NOMO-1 treated with dmso at 0.1 percent for 144 hours (cell line): ENCODE measurements at regions not wholly inside any gene's neighbourhood (a gene's known extent, or its start where the extent isn't known, plus 50 kb on each side); places are given as distances from the start of the nearest gene placed in this dataset.

ENCODE experiments used
- DNase-seq: peaks from one replicate; lab custom pipeline; 2025; ENCODE audit not compliant: unreplicated experiment; lab: John Stamatoyannopoulos, UW

DNA sequence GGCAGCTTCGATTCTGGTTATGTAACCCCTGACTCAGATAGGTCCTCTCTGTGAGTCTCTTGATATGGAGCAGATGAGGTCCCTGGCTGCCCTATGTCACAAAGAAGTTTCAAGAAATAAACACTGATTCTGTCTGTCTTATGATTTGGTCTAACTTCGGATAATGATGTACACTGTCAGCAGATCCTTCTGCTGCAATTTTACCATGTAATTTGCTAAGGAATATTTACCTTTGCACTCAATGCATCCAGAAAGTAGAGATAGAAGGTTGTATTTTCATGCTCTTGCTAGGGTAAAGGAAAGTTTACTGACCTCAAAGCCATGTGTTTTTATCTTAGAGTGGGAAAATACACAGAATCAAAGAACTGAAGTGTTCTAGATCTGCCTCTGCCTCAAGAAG is 98.2 kb downstream of the KLF5 start:
- no peak for DNase-seq

GRCh38 chr13:73146707-73147106 is 87.9 kb downstream of the KLF5 start:
- DNase-seq, result no peak

DNA sequence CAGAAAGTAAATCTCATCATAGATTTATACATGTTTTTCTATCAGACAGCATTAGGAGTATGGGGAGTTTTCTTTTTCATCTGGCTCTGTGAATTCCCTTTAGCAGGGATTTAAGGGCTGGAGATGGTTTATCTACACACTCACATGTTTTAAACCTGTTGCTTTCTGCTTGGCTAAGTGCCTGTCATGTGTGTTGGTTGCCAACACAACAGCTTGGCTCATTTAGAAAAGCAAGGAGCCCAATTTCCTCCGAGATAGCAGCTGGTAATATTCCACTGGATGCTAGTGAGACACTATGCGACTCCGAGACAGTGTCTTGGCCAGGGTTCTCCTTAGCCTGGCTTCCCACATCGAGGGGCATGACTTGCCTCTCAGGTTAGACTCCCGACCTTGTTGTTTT is 83.3 kb downstream of the KLF5 start:
- DNase-seq, result no peak

- no peak for DNase-seq
Measured at GRCh38 chr13:73141292-73141771, 82.5 kb downstream of the KLF5 start.

DNA sequence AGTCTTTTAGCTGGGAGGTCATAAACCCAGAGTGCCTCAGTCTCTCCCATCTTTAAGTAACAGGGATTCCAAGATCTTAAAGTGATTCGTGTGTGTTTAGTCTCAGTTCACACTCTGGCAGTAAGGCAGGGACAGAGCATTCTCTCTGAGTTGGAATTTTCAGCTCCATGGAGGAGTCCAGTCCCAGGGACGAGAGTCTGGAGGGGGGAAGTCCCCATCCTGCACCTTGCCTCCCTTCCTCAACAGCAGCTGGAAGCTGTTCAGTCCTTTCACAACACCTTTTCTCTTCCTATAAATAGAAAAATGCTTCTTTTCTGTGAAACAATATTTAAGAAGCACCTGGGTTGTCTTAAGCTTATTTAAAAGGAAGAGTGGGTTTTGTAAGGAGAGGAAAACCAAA is 82.0 kb downstream of the KLF5 start:
- DNase-seq, result no peak

DNA sequence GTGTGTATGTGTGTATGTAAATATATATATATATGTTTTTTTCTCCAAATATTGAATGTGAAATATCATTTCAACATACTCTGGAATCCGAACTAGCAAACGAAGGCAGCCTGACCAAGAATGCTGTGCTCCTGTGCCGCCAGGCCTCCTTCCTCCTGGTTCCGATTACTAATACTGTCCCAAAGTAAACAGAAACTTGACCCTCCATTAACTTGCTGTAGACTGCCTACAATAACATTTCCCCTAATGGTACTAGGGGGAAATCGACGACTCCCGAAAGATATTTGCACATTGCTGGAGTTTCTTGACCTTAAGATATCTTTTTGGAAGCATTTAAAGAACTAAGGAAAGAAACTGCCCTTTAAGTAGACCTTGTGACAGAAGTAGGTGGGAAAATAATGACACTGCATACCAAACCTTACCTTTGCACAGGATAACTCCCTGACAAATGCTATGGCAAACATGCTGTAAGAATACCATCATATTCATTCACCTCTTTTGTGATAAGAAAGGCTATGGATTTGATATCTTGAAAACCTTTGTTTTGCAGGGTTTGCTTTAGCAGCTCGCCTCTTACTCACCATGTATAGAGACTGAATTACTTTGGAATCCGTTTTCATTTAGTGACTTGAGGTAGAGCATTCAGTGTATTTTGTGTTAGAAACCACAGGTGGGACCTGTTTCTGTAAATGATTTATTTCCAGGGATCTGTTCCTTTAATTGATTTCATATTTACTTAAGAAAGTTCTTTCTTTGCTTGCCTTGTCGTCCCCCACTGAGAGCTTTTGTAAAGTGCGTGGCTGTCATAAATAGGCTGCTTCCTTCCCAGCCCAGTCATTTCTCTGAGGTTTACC is 80.1 kb downstream of the KLF5 start:
- DNase-seq, result no peak

GRCh38 chr13:73138276-73138637 is 79.5 kb downstream of the KLF5 start:
- no peak for DNase-seq

DNA sequence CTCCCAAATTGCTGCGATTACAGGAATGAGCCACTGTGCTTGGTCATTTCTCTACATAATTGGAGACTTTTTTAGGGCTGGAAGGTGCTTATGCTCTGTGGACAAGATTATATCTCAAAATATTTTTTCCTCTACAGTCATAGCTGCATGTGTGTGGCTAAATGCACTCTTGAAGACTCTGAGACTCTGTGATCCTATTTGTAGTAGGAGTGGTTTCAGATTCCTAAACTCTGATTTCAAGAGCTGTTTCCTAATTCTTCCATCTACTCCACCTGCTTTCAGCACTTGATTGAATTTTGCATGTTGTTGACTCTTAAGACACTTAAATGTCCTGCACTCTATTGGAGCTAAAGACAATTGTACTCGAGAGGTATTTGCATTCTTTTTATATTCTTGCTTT is 78.0 kb downstream of the KLF5 start:
- no peak for DNase-seq

DNA sequence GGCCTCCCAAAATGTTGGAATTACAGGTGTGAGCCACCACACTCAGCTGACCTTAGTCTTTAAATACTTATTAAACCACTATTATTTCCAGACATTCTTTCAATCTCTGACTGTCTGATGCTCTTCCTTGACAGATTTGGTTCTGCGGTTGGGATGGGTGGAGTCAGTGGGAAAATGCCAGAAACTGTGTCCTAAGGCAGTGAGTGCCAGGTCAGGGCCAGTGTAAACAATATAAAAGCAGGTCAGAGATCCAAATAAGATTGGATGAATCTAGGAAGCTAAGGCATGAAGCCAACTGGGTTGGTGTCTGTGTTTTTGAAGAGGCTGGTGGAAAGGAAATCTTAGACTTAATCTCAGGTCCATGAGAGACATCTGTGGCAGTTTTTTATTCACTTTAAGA is 74.7 kb downstream of the KLF5 start:
- no peak for DNase-seq

DNA sequence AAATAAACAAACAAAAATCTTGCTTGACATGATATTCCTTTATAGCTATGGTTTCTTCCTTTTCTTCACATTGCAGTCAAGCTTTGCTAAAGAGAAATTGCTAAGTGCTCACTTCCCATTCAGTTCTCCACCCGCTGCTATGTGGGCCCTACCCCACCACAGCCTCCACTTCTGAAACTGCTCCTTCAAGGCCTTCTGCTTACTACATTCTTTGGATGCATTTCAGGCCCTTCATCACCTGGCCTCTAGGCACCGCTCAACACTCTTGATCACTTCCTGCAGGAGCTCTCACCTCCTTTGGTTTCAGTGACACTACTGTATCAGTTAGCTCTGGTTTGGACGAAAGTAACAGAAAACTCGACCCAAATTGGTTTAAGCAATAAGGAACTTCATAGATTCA is 72.4 kb downstream of the KLF5 start:
- DNase-seq, result no peak

- DNase-seq, result no peak
Measured at GRCh38 chr13:73129023-73129422, 70.2 kb downstream of the KLF5 start.
